ENCODE measurements at regions not wholly inside any gene's neighbourhood (a gene's known extent, or its start where the extent isn't known, plus 50 kb on each side); places are given as distances from the start of the nearest gene placed in this dataset.

GRCh38 chr14:101235335-101236103, 325.8 kb upstream of the DIO3 start:
- H3K4me3 ChIP-seq (ENCODE audit: low read depth, low read length), result no peak overlapping the region
- peak; percentile 86 for TF ChIP-seq CTCF (conservative IDR thresholded peaks at IDR 0.05; ENCODE audit: low read depth, low read length)
- peak; percentile 67 for DNase-seq (ENCODE audit: low read depth)

GRCh38 chr14:101236496-101237251, 324.6 kb upstream of the DIO3 start:
- no peak for DNase-seq (ENCODE audit: low read depth)
- TF ChIP-seq CTCF (conservative IDR thresholded peaks at IDR 0.05; ENCODE audit: low read depth, low read length), result no peak
- H3K4me3 ChIP-seq (ENCODE audit: low read depth, low read length), result no peak overlapping the region

GRCh38 chr14:101237252-101237616, 324.1 kb upstream of the DIO3 start:
- no peak for TF ChIP-seq CTCF (conservative IDR thresholded peaks at IDR 0.05; ENCODE audit: low read depth, low read length)
- no peak for DNase-seq (ENCODE audit: low read depth)
- H3K4me3 ChIP-seq (ENCODE audit: low read depth, low read length), result no peak overlapping the region

GRCh38 chr14:101239065-101239464, 322.2 kb upstream of the DIO3 start:
- no peak for TF ChIP-seq CTCF (conservative IDR thresholded peaks at IDR 0.05; ENCODE audit: low read depth, low read length)
- H3K4me3 ChIP-seq (ENCODE audit: low read depth, low read length), result no peak overlapping the region
- DNase-seq (ENCODE audit: low read depth), result no peak

- no peak overlapping the region for H3K4me3 ChIP-seq (ENCODE audit: low read depth, low read length)
- no peak for TF ChIP-seq CTCF (conservative IDR thresholded peaks at IDR 0.05; ENCODE audit: low read depth, low read length)
- no peak for DNase-seq (ENCODE audit: low read depth)
Observed at GRCh38 chr14:101241147-101241546, 320.1 kb upstream of the DIO3 start.

- no peak for TF ChIP-seq CTCF (conservative IDR thresholded peaks at IDR 0.05; ENCODE audit: low read depth, low read length)
- H3K4me3 ChIP-seq (ENCODE audit: low read depth, low read length), result no peak overlapping the region
- DNase-seq (ENCODE audit: low read depth), result peak; percentile 4
Observed at GRCh38 chr14:101241807-101242278, 319.5 kb upstream of the DIO3 start.

All from choroid plexus epithelial cell (primary cell).